Neural progenitor cell (in vitro differentiated cells): ENCODE measurements at regions not wholly inside any gene's neighbourhood (a gene's known extent, or its start where the extent isn't known, plus 50 kb on each side); places are given as distances from the start of the nearest gene placed in this dataset.

Source experiments
- EZH2 ChIP-seq: fragments of 200-600 bp; sonication (generic); IDR thresholded peaks from 2 replicates; pipeline ENCODE4 v1.6.1; 2017; ENCODE audit warnings: antibody characterized with exemption, mild to moderate bottlenecking, moderate library complexity
- EZH2phosphoT487 ChIP-seq: fragments of 200-600 bp; sonication (generic); IDR thresholded peaks from 2 replicates; pipeline ENCODE4 v1.6.1; 2017; ENCODE audit warnings: antibody characterized with exemption

DNA sequence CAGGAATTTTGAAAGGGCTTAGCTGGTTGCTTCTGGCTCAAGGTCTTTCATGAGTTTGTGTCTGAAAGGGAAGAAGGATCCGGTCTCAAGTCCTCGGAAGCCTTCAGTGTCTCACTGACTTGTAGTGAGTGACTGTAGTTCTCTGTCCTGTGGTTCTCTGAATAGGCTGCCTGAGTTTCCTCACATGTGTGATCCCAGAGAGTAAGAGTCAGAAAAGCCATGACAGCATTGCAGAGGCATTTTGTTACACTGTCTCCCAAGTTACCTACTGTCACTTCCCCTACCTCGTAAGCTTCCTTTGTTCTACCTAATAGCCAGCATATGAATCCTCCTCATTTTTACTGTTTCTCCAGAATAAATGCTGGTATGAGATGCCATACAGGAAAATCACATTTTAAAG lies 709.1 kb upstream of the CHAC2 start:
- TF ChIP-seq EZH2phosphoT487 (no peak), EZH2 (no peak)
